HepG2 (cell line): ENCODE measurements at regions not wholly inside any gene's neighbourhood (a gene's known extent, or its start where the extent isn't known, plus 50 kb on each side); places are given as distances from the start of the nearest gene placed in this dataset.

Experiments used
- CCAR2 ChIP-seq: fragments of 200-400 bp; formaldehyde crosslinking; optimal IDR thresholded peaks from 2 replicates; pipeline ENCODE3; 2018; ENCODE audit warnings: low read depth, mild to moderate bottlenecking, low read length, moderate library complexity
- MEF2D ChIP-seq: sonication (generic); formaldehyde crosslinking; IDR thresholded peaks from 2 replicates; pipeline ENCODE4 v1.5.1; 2020; ENCODE audit warnings: mild to moderate bottlenecking, missing genetic modification reagents
- POLR2A ChIP-seq, 2 experiments: IDR thresholded peaks; 2 replicates each; pipeline ENCODE4 v1.6.1; 2011; ENCODE audit warnings: low read depth in 2 of 2, low read length in 2 of 2, mild to moderate bottlenecking in 1 of 2, moderate library complexity in 1 of 2; ENCODE audit not compliant: insufficient read depth in 1 of 2
- TF ChIP-seq, protein P1 (sequence below): sonication (generic); formaldehyde crosslinking; IDR thresholded peaks from 2 replicates; pipeline ENCODE4 v1.5.0; 2020; ENCODE audit warnings: missing genetic modification reagents, mild to moderate bottlenecking, borderline replicate concordance
- TF ChIP-seq, protein P2 (sequence below): IDR thresholded peaks from 2 replicates; pipeline ENCODE4 v1.6.1; 2016
- TF ChIP-seq, protein P3 (sequence below): sonication (generic); formaldehyde crosslinking; IDR thresholded peaks from 2 replicates; pipeline ENCODE4 v1.5.0; 2020; ENCODE audit warnings: mild to moderate bottlenecking, missing genetic modification reagents, moderate library complexity
- TF ChIP-seq, protein P4 (sequence below): sonication (generic); IDR thresholded peaks from 2 replicates; pipeline ENCODE4 v1.6.1; 2016; ENCODE audit warnings: low read depth, borderline replicate concordance

DNA sequence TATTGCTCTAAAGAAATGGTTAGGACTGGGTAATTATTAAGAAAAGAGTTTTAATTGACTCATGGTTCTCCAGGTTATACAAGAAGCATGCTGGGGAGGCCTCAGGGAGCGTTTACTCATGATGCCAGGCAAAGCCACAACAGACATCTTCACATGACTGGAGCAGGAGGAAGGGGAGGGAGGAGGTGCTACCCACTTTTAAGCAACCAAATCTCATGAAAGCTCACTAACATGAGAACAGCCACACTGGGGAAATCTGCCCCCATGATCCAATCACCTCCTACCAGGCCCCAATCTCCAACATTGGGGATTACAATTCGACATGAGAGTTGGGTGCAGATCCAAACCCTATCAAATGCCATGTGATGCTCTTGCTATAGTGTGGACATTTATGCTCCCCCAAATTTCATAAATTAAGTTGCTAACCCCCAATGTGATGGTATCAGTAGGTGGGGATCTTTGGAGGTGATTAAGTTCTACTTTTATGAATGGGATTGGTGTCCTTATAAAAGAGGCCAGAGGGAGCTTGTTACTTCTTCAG is 773.6 kb upstream of the CDH10 start:
- TF ChIP-seq, protein P1, sequence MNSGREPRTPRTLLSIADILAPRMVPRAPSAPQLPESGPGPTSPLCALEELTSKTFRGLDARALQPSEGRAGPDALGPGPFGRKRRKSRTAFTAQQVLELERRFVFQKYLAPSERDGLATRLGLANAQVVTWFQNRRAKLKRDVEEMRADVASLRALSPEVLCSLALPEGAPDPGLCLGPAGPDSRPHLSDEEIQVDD, result no peak
- TF ChIP-seq, protein P2, sequence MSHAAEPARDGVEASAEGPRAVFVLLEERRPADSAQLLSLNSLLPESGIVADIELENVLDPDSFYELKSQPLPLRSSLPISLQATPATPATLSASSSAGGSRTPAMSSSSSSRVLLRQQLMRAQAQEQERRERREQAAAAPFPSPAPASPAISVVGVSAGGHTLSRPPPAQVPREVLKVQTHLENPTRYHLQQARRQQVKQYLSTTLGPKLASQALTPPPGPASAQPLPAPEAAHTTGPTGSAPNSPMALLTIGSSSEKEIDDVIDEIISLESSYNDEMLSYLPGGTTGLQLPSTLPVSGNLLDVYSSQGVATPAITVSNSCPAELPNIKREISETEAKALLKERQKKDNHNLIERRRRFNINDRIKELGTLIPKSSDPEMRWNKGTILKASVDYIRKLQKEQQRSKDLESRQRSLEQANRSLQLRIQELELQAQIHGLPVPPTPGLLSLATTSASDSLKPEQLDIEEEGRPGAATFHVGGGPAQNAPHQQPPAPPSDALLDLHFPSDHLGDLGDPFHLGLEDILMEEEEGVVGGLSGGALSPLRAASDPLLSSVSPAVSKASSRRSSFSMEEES (CRISPR knock-in tag), result no peak
- TF ChIP-seq, protein P3, sequence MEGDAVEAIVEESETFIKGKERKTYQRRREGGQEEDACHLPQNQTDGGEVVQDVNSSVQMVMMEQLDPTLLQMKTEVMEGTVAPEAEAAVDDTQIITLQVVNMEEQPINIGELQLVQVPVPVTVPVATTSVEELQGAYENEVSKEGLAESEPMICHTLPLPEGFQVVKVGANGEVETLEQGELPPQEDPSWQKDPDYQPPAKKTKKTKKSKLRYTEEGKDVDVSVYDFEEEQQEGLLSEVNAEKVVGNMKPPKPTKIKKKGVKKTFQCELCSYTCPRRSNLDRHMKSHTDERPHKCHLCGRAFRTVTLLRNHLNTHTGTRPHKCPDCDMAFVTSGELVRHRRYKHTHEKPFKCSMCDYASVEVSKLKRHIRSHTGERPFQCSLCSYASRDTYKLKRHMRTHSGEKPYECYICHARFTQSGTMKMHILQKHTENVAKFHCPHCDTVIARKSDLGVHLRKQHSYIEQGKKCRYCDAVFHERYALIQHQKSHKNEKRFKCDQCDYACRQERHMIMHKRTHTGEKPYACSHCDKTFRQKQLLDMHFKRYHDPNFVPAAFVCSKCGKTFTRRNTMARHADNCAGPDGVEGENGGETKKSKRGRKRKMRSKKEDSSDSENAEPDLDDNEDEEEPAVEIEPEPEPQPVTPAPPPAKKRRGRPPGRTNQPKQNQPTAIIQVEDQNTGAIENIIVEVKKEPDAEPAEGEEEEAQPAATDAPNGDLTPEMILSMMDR (CRISPR knock-in tag), result no peak
- TF ChIP-seq, protein P4, sequence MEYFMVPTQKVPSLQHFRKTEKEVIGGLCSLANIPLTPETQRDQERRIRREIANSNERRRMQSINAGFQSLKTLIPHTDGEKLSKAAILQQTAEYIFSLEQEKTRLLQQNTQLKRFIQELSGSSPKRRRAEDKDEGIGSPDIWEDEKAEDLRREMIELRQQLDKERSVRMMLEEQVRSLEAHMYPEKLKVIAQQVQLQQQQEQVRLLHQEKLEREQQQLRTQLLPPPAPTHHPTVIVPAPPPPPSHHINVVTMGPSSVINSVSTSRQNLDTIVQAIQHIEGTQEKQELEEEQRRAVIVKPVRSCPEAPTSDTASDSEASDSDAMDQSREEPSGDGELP, result no peak
- TF ChIP-seq POLR2A (IDR thresholded peaks at IDR 0.05; ENCODE audit: insufficient read depth in 1 of 2, low read depth in 2 of 2, low read length in 2 of 2), result no peak
- TF ChIP-seq MEF2D (CRISPR knock-in tag), result no peak
- TF ChIP-seq CCAR2, result no peak
